Esophagus muscularis mucosa (tissue), 4 donors: ENCODE measurements at regions not wholly inside any gene's neighbourhood (a gene's known extent, or its start where the extent isn't known, plus 50 kb on each side); places are given as distances from the start of the nearest gene placed in this dataset.

Source experiments
- DNase-seq: peaks from one replicate; pipeline ENCODE4 v3.0.0-alpha.2; 2017; ENCODE audit errors: extremely low spot score
- H3K27ac ChIP-seq, 4 donors: fragments of 200-600 bp; sonication (generic); replicated peaks in 1 of 4; 1 replicate in 3 of 4; 2 replicates in 1 of 4; pipeline ENCODE4 v1.5.1; 2016 to 2019; ENCODE audit warnings: mild to moderate bottlenecking in 1 of 4
- H3K27me3 ChIP-seq, 4 donors: fragments of 200-600 bp; sonication (generic); one replicate each; pipeline versions ENCODE4 v1.5.1 to v1.6.0; 2016 to 2019
- H3K36me3 ChIP-seq, 4 donors: fragments of 200-600 bp; sonication (generic); one replicate each; pipeline ENCODE4 v1.5.1; 2016 to 2019
- H3K4me1 ChIP-seq, 4 donors: fragments of 200-600 bp; sonication (generic); one replicate each; pipeline ENCODE4 v1.5.1; 2016 to 2019
- H3K4me3 ChIP-seq, 4 donors: fragments of 200-600 bp; sonication (generic); 1 replicate in 2 of 4; 2 replicates in 2 of 4; pipeline ENCODE4 v1.5.1; 2016 to 2019; ENCODE audit warnings: mild to moderate bottlenecking in 4 of 4, moderate library complexity in 1 of 4
- H3K9me3 ChIP-seq, 4 donors: fragments of 200-600 bp; sonication (generic); 1 replicate in 3 of 4; 2 replicates in 1 of 4; pipeline ENCODE4 v1.5.1; 2016 to 2019
- CTCF ChIP-seq, 3 experiments: fragments of 200-600 bp in 2 of 3; fragments of 450-650 bp in 1 of 3; sonication (generic) in 2 of 3; IDR thresholded peaks; one replicate each; pipeline ENCODE4 v1.5.1; 2017 to 2019; ENCODE audit warnings: antibody characterized with exemption in 3 of 3, mild to moderate bottlenecking in 2 of 3, moderate library complexity in 1 of 3
- EP300 ChIP-seq: sonication (generic); formaldehyde crosslinking; IDR thresholded peaks from one replicate; pipeline ENCODE4 v1.6.1; 2017; ENCODE audit warnings: antibody characterized with exemption
- POLR2A ChIP-seq: fragments of 450-650 bp; IDR thresholded peaks from one replicate; pipeline ENCODE4 v1.6.1; 2017; ENCODE audit warnings: antibody characterized with exemption, moderate library complexity, mild to moderate bottlenecking, low read depth
- POLR2AphosphoS5 ChIP-seq, 2 donors: sonication (generic); formaldehyde crosslinking; IDR thresholded peaks; one replicate each; pipeline ENCODE4 v1.6.1; 2017; ENCODE audit warnings: antibody characterized with exemption in 2 of 2
- WGBS: methylation state at CpG from one replicate; pipeline ENCODE4 v1.1.5; 2018; 5-methylcytosine and 5-hydroxymethylcytosine counted together
- intact Hi-C: fragments of 100-400 bp; cut with DNase I; formaldehyde crosslinking; loops from one replicate; pipeline ENCODE4 v1.15.1; 2023

GRCh38 chr2:241978670-241979069, 109.1 kb downstream of the RTP5 start:
- H3K4me3 ChIP-seq, result no peak overlapping the region
- intact Hi-C loops, result no loop called here
- 100% methylated on average over 1 of the region's 1 CpG for WGBS

GRCh38 chr2:241980193-241980592, 110.7 kb downstream of the RTP5 start:
- Histone ChIP-seq H3K27ac (no peak overlapping the region), H3K9me3 (peaks cover 0 to 7% (median 0%) of the 10 kb centered on the region in 4 donors), H3K27me3 (no peaks in the 10 kb centered on the region), H3K36me3 (peaks cover 0 to under 1% (median 0%) of the 10 kb centered on the region in 4 donors), H3K4me1 (no peaks in the 10 kb centered on the region), H3K4me3 (no peak overlapping the region)
- DNase-seq, result no peak
- TF ChIP-seq CTCF (IDR thresholded peaks at IDR 0.05) (no peak), POLR2AphosphoS5 (IDR thresholded peaks at IDR 0.05) (no peak), POLR2A (no peak), EP300 (no peak)
- intact Hi-C loops, result no loop called here
- 83% methylated on average over 6 of the region's 6 CpGs for WGBS

More at GRCh38 chr2:241978670-241979069, 109.1 kb downstream of the RTP5 start:
- no peak for DNase-seq
- no peaks in the 10 kb centered on the region for H3K4me1 ChIP-seq
- no peaks in the 10 kb centered on the region for H3K27me3 ChIP-seq
- H3K27ac ChIP-seq, result no peak overlapping the region
- peaks cover 0 to 15% (median 5%) of the 10 kb centered on the region in 4 donors for H3K36me3 ChIP-seq
- TF ChIP-seq CTCF (IDR thresholded peaks at IDR 0.05) (no peak), POLR2AphosphoS5 (IDR thresholded peaks at IDR 0.05) (no peak), POLR2A (no peak), EP300 (no peak)
- peaks cover 0 to 7% (median 0%) of the 10 kb centered on the region in 4 donors for H3K9me3 ChIP-seq

- Histone ChIP-seq H3K9me3 (peaks cover 0 to 7% (median 0%) of the 10 kb centered on the region in 4 donors), H3K4me3 (no peak overlapping the region), H3K27me3 (peaks cover 0 to 5% (median 0%) of the 10 kb centered on the region in 4 donors), H3K27ac (no peak overlapping the region), H3K4me1 (no peaks in the 10 kb centered on the region), H3K36me3 (no peaks in the 10 kb centered on the region)
- no peak for DNase-seq
- TF ChIP-seq POLR2A (no peak), POLR2AphosphoS5 (IDR thresholded peaks at IDR 0.05) (no peak), EP300 (no peak), CTCF (IDR thresholded peaks at IDR 0.05) (no peak)
- intact Hi-C loops, result no loop called here
- WGBS, result 91% methylated on average over 23 of the region's 24 CpGs
These were observed 111.7 kb downstream of the RTP5 start for GRCh38 chr2:241981076-241981700.

GRCh38 chr2:241982706-241983570, 113.4 kb downstream of the RTP5 start:
- no peak for DNase-seq
- Histone ChIP-seq H3K4me1 (no peaks in the 10 kb centered on the region), H3K27me3 (peaks cover 0 to 5% (median 0%) of the 10 kb centered on the region in 4 donors), H3K27ac (no peak overlapping the region), H3K9me3 (peaks cover 0 to 7% (median 0%) of the 10 kb centered on the region in 4 donors), H3K4me3 (no peak overlapping the region), H3K36me3 (no peaks in the 10 kb centered on the region)
- intact Hi-C loops, result no loop called here
- 91% methylated on average over 23 of the region's 23 CpGs for WGBS
- no peak for TF ChIP-seq POLR2A
- TF ChIP-seq EP300, result no peak
- TF ChIP-seq POLR2AphosphoS5 (IDR thresholded peaks at IDR 0.05), result no peak
- no peak for TF ChIP-seq CTCF (IDR thresholded peaks at IDR 0.05)
